ENCODE measurements at regions not wholly inside any gene's neighbourhood (a gene's known extent, or its start where the extent isn't known, plus 50 kb on each side); places are given as distances from the start of the nearest gene placed in this dataset.

DNA sequence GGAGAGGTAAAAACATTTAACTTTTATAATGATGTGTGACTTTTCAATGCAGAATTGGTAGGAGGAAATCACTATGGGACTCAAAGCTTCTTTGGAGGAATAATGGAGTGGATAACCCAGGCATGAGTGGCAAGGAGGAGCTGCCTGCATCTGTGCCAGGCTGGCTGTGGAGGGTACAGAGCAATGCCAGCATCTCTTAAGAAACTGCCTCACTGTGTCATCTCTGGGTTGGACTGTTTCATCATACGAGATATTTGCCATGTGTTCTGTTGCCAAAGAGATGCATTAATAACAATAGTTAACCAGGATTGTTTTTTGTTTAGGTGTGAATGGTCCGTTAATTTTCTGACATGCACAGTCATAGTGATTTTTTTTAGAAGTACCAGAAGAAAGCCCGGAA is 183.7 kb upstream of the NTF3 start:
- TF ChIP-seq, protein P1, sequence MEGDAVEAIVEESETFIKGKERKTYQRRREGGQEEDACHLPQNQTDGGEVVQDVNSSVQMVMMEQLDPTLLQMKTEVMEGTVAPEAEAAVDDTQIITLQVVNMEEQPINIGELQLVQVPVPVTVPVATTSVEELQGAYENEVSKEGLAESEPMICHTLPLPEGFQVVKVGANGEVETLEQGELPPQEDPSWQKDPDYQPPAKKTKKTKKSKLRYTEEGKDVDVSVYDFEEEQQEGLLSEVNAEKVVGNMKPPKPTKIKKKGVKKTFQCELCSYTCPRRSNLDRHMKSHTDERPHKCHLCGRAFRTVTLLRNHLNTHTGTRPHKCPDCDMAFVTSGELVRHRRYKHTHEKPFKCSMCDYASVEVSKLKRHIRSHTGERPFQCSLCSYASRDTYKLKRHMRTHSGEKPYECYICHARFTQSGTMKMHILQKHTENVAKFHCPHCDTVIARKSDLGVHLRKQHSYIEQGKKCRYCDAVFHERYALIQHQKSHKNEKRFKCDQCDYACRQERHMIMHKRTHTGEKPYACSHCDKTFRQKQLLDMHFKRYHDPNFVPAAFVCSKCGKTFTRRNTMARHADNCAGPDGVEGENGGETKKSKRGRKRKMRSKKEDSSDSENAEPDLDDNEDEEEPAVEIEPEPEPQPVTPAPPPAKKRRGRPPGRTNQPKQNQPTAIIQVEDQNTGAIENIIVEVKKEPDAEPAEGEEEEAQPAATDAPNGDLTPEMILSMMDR (IDR thresholded peaks at IDR 0.05), result no peak
- no peak for TF ChIP-seq POLR2A (IDR thresholded peaks at IDR 0.05)

All from stomach (tissue), 4 donors.